HEK293 (cell line): ENCODE measurements at regions not wholly inside any gene's neighbourhood (a gene's known extent, or its start where the extent isn't known, plus 50 kb on each side); places are given as distances from the start of the nearest gene placed in this dataset.

ENCODE experiments used
- HOXA7 ChIP-seq: sonication (generic); formaldehyde crosslinking; IDR thresholded peaks from 2 replicates; pipeline ENCODE4 v1.8.1; 2022; ENCODE audit warnings: missing genetic modification reagents, borderline replicate concordance
- KLF10 ChIP-seq: fragments of 450-650 bp; IDR thresholded peaks from 2 replicates; pipeline ENCODE4 v1.5.1; 2018; ENCODE audit warnings: missing biosample characterization, mild to moderate bottlenecking, missing genetic modification characterization
- KLF16 ChIP-seq: fragments of 450-650 bp; formaldehyde crosslinking; IDR thresholded peaks from 2 replicates; pipeline ENCODE4 v1.5.1; 2017; ENCODE audit warnings: missing biosample characterization, missing genetic modification characterization
- TCF7L2 ChIP-seq: IDR thresholded peaks from 2 replicates; pipeline ENCODE4 v1.6.1; 2011; ENCODE audit warnings: low read depth, mild to moderate bottlenecking, inconsistent platforms, low read length, moderate library complexity, borderline replicate concordance
- ZBTB1 ChIP-seq: fragments of 450-650 bp; formaldehyde crosslinking; IDR thresholded peaks from 2 replicates; pipeline ENCODE4 v1.5.1; 2016; ENCODE audit warnings: missing biosample characterization, missing genetic modification characterization
- ZNF274 ChIP-seq, 2 experiments: fragments of 200-500 bp in 1 of 2; fragments of 450-650 bp in 1 of 2; sonication (Bioruptor generic) in 1 of 2; formaldehyde crosslinking in 1 of 2; IDR thresholded peaks; 2 replicates each; pipeline versions ENCODE4 v1.5.1 to v1.6.1; 2014 to 2016; ENCODE audit warnings: borderline replicate concordance in 1 of 2, inconsistent platforms in 1 of 2, low read length in 1 of 2, missing biosample characterization in 1 of 2, missing genetic modification characterization in 1 of 2

DNA sequence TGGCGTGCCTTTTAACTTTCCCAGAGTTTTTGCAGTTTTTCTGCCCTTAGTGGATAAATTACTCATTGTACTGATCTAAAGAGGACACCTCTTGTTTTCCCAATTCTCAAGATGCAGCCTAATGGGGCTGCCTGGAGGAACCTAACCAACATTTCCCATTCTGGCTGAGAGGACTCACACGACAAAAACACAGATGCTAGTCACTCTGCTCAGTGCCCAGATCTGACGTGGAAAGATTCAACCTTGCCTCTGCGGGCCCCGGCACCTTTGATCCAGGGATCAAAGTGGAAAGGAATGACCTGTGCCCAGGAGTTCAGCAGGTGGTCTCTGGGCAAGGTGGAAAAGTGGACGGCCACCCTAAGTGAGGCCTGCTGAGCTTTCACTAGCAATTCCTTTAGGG, 162.4 kb upstream of the FMN2 start:
- TF ChIP-seq HOXA7 (no peak), KLF10 (no peak), KLF16 (tag by site-specific recombination) (no peak), ZNF274 (IDR thresholded peaks at IDR 0.05; ENCODE audit: low read length) (no peak), ZNF274 (tag by site-specific recombination; IDR thresholded peaks at IDR 0.05; ENCODE audit: borderline replicate concordance) (no peak), ZBTB1 (tag by site-specific recombination) (no peak), TCF7L2 (no peak)
